ENCODE measurements at regions not wholly inside any gene's neighbourhood (a gene's known extent, or its start where the extent isn't known, plus 50 kb on each side); places are given as distances from the start of the nearest gene placed in this dataset.

DNA sequence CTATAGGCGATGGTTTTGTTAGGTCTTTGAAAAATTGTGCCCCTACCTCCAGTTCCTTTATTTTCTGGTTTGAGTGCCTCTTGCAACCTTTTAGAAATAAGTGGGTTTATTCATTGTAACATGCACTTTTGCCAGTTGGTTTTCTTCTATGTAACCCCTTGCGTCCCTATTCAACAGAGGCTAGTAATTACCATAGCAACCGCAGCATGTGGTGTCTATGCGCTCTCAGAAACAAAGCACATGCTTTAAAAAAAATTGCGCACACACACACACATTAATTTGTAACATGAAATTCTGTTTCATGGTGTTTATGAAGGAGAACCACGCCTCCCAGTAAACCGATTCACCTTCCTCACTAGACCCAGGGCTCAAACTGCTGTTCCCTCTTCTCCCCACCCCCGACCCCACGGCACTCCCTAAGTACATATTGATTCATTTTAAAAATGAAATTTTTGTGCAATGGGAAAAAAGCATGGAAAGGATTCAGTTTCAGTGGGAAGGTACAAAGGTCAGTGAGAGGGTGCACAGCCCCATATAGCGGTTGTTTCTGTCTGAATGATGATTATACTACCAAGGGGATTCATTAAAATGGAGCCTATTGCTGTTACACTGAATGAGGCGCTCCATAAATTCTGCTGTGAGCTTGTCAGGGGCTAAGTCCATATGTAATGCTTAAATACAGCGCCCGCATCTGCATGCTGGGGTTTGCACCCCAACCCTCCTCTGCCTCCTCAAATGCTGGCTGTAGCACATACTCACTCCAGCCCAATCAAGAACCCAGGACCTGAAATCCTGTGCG lies 206.9 kb downstream of the ICOS start:
- no peak for TF ChIP-seq ARID4B (CRISPR knock-in tag; IDR thresholded peaks at IDR 0.05; ENCODE audit: borderline replicate concordance)
- no peak for TF ChIP-seq CTCF (IDR thresholded peaks at IDR 0.05)
- no peak for TF ChIP-seq GRHL2 (CRISPR knock-in tag; IDR thresholded peaks at IDR 0.05; ENCODE audit: insufficient replicate concordance, severe bottlenecking)
- TF ChIP-seq, protein P1, sequence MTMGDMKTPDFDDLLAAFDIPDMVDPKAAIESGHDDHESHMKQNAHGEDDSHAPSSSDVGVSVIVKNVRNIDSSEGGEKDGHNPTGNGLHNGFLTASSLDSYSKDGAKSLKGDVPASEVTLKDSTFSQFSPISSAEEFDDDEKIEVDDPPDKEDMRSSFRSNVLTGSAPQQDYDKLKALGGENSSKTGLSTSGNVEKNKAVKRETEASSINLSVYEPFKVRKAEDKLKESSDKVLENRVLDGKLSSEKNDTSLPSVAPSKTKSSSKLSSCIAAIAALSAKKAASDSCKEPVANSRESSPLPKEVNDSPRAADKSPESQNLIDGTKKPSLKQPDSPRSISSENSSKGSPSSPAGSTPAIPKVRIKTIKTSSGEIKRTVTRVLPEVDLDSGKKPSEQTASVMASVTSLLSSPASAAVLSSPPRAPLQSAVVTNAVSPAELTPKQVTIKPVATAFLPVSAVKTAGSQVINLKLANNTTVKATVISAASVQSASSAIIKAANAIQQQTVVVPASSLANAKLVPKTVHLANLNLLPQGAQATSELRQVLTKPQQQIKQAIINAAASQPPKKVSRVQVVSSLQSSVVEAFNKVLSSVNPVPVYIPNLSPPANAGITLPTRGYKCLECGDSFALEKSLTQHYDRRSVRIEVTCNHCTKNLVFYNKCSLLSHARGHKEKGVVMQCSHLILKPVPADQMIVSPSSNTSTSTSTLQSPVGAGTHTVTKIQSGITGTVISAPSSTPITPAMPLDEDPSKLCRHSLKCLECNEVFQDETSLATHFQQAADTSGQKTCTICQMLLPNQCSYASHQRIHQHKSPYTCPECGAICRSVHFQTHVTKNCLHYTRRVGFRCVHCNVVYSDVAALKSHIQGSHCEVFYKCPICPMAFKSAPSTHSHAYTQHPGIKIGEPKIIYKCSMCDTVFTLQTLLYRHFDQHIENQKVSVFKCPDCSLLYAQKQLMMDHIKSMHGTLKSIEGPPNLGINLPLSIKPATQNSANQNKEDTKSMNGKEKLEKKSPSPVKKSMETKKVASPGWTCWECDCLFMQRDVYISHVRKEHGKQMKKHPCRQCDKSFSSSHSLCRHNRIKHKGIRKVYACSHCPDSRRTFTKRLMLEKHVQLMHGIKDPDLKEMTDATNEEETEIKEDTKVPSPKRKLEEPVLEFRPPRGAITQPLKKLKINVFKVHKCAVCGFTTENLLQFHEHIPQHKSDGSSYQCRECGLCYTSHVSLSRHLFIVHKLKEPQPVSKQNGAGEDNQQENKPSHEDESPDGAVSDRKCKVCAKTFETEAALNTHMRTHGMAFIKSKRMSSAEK (CRISPR knock-in tag; IDR thresholded peaks at IDR 0.05; ENCODE audit: borderline replicate concordance): no peak
- no peak for TF ChIP-seq FOXP4 (CRISPR knock-in tag; IDR thresholded peaks at IDR 0.05)
- TF ChIP-seq, protein P2, sequence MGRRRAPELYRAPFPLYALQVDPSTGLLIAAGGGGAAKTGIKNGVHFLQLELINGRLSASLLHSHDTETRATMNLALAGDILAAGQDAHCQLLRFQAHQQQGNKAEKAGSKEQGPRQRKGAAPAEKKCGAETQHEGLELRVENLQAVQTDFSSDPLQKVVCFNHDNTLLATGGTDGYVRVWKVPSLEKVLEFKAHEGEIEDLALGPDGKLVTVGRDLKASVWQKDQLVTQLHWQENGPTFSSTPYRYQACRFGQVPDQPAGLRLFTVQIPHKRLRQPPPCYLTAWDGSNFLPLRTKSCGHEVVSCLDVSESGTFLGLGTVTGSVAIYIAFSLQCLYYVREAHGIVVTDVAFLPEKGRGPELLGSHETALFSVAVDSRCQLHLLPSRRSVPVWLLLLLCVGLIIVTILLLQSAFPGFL (CRISPR knock-in tag; IDR thresholded peaks at IDR 0.05; ENCODE audit: borderline replicate concordance): no peak
- TF ChIP-seq, protein P3, sequence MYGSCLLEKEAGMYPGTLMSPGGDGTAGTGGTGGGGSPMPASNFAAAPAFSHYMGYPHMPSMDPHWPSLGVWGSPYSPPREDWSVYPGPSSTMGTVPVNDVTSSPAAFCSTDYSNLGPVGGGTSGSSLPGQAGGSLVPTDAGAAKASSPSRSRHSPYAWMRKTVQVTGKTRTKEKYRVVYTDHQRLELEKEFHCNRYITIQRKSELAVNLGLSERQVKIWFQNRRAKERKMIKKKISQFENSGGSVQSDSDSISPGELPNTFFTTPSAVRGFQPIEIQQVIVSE (CRISPR knock-in tag; IDR thresholded peaks at IDR 0.05; ENCODE audit: borderline replicate concordance): no peak
- no peak for TF ChIP-seq ELF4 (CRISPR knock-in tag; IDR thresholded peaks at IDR 0.05; ENCODE audit: low read depth)
- CTCF ChIA-PET: interaction anchor here (0.6 to 2.7 kb wide), 2 partner anchors 9 to 35 kb away, joined by 3 to 56 read pairs; no protein-coding TSS in a partner anchor
- POLR2A ChIA-PET: no interaction called here
- DNase-seq (ENCODE audit: low spot score): no peak
- ATAC-seq: no peak
- H3K27ac Mint-ChIP-seq: no peak overlapping the region
- peaks cover 32% of the 10 kb centered on the region for H3K4me1 Mint-ChIP-seq
- H3K4me3 Mint-ChIP-seq: no peak overlapping the region
- H3K27me3 Mint-ChIP-seq (ENCODE audit: low read depth): no peaks in the 10 kb centered on the region
- peaks cover 6% of the 10 kb centered on the region; the same call in 1 of the 2 replicates for H3K9me3 Mint-ChIP-seq
- no peaks in the 10 kb centered on the region for H3K36me3 Mint-ChIP-seq
